OCI-LY7 (cell line): ENCODE measurements at regions not wholly inside any gene's neighbourhood (a gene's known extent, or its start where the extent isn't known, plus 50 kb on each side); places are given as distances from the start of the nearest gene placed in this dataset.
"Not testable (repeated sequence)": the region's sequence is repeated elsewhere in the genome, so short reads cannot be mapped to it uniquely, and the experiment has no call there.

Source experiments
- BruUV-seq: library from RNA; stranded (reverse); fragments of 400-500 nt; replicated peaks from 2 replicates; lab custom pipeline; 2021; lab: Mats Ljungman, UMichigan
- CTCF ChIA-PET: fragments of 300-600 bp; sonication (Branson Sonifier 250); formaldehyde crosslinking; loops from one replicate; lab custom pipeline; 2022; ENCODE audit warnings: antibody characterized with exemption; ENCODE audit not compliant: unreplicated experiment; lab: Charles Lee
- POLR2A ChIA-PET: fragments of 300-600 bp; sonication (Branson Sonifier 250); formaldehyde crosslinking; loops from one replicate; lab custom pipeline; 2022; ENCODE audit warnings: antibody characterized with exemption; lab: Charles Lee
- DNase-seq: peaks from one replicate; pipeline ENCODE4 v3.0.0-alpha.2; 2015; ENCODE audit warnings: low spot score
- H2AFZ ChIP-seq: fragments of 200-600 bp; sonication (generic), shearing (Covaris generic); 2 replicates; pipeline ENCODE4 v1.6.1; 2014; ENCODE audit warnings: mild to moderate bottlenecking, antibody characterized with exemption, low read length, moderate library complexity
- H3K27ac ChIP-seq: fragments of 200-600 bp; sonication (generic); 2 replicates; pipeline ENCODE4 v1.5.1; 2014; ENCODE audit warnings: mixed run types, low read depth, mild to moderate bottlenecking, moderate library complexity, low read length, inconsistent platforms; ENCODE audit not compliant: poor library complexity, severe bottlenecking
- H3K36me3 ChIP-seq: fragments of 200-600 bp; sonication (generic); 2 replicates; pipeline ENCODE4 v1.6.1; 2014; ENCODE audit warnings: mild to moderate bottlenecking, antibody characterized with exemption, low read length, moderate library complexity, mixed read lengths; ENCODE audit not compliant: insufficient read depth
- H3K4me1 ChIP-seq: fragments of 200-600 bp; sonication (generic); 2 replicates; pipeline ENCODE4 v1.5.1; 2014; ENCODE audit warnings: mild to moderate bottlenecking, low read length; ENCODE audit not compliant: insufficient read depth, poor library complexity, severe bottlenecking
- H3K4me2 ChIP-seq: fragments of 200-600 bp; sonication (generic); 2 replicates; pipeline ENCODE4 v1.6.1; 2014; ENCODE audit warnings: mild to moderate bottlenecking, low read length
- H3K4me3 ChIP-seq: fragments of 200-600 bp; sonication (generic); 2 replicates; pipeline ENCODE4 v1.5.1; 2014; ENCODE audit warnings: mild to moderate bottlenecking, low read depth, low read length; ENCODE audit not compliant: poor library complexity, severe bottlenecking
- H3K79me2 ChIP-seq: fragments of 200-600 bp; sonication (generic); 2 replicates; pipeline ENCODE4 v1.6.1; 2016; ENCODE audit warnings: low read depth, mild to moderate bottlenecking, low read length, moderate library complexity, mixed read lengths; ENCODE audit not compliant: insufficient read depth
- H3K9me2 ChIP-seq: fragments of 200-600 bp; sonication (generic); 2 replicates; pipeline ENCODE4 v1.6.1; 2016; ENCODE audit warnings: mild to moderate bottlenecking, low read length, mixed read lengths; ENCODE audit not compliant: insufficient read depth
- H3K9me3 ChIP-seq: fragments of 200-600 bp; sonication (generic); 2 replicates; pipeline ENCODE4 v1.6.1; 2014; ENCODE audit warnings: mild to moderate bottlenecking, mixed run types, low read length, mixed read lengths
- H4K20me1 ChIP-seq: fragments of 200-600 bp; sonication (generic); 2 replicates; pipeline ENCODE4 v1.6.1; 2014; ENCODE audit warnings: mild to moderate bottlenecking, antibody characterized with exemption, low read length, moderate library complexity, mixed read lengths; ENCODE audit not compliant: insufficient read depth
- CTCF ChIP-seq: fragments of 200-600 bp; sonication (generic); conservative IDR thresholded peaks from 2 replicates; pipeline ENCODE4 v1.5.1; 2014; ENCODE audit warnings: mild to moderate bottlenecking, antibody characterized with exemption, low read length, moderate library complexity, mixed read lengths
- EZH2phosphoT487 ChIP-seq: fragments of 200-600 bp; sonication (generic); IDR thresholded peaks from 2 replicates; pipeline ENCODE4 v1.6.1; 2018; ENCODE audit warnings: low read depth, borderline replicate concordance, mild to moderate bottlenecking, mixed run types, antibody characterized with exemption, low read length, moderate library complexity, mixed read lengths
- intact Hi-C: fragments of 100-400 bp; cut with micrococcal nuclease; formaldehyde crosslinking; loops from one replicate; pipeline ENCODE4 v1.10.0; 2022; ENCODE audit not compliant: unreplicated experiment

- Histone ChIP-seq H3K9me3 (no peaks in the 10 kb centered on the region), H3K9me2 (no peaks in the 10 kb centered on the region), H3K4me2 (no peak overlapping the region), H3K4me3 (no peak overlapping the region), H3K4me1 (no peaks in the 10 kb centered on the region), H3K27ac (no peak overlapping the region), H4K20me1 (no peaks in the 10 kb centered on the region), H3K79me2 (no peaks in the 10 kb centered on the region), H3K36me3 (no peaks in the 10 kb centered on the region), H2AFZ (no peak overlapping the region)
- POLR2A ChIA-PET = no interaction called here
- CTCF ChIA-PET = no interaction called here
- intact Hi-C loops = no loop called here
- no peak for TF ChIP-seq CTCF
- TF ChIP-seq EZH2phosphoT487 = no peak
- BruUV-seq = no TSS peak
- DNase-seq = no peak
Measured at GRCh38 chr11:92083123-92083522, 141.5 kb upstream of the FAT3 start.

GRCh38 chr11:92082652-92083051 is 142.0 kb upstream of the FAT3 start:
- Histone ChIP-seq H4K20me1 (no peaks in the 10 kb centered on the region), H3K9me3 (no peaks in the 10 kb centered on the region), H2AFZ (no peak overlapping the region), H3K9me2 (no peaks in the 10 kb centered on the region), H3K4me3 (no peak overlapping the region), H3K4me1 (no peaks in the 10 kb centered on the region), H3K4me2 (no peak overlapping the region), H3K36me3 (no peaks in the 10 kb centered on the region), H3K79me2 (no peaks in the 10 kb centered on the region), H3K27ac (no peak overlapping the region)
- POLR2A ChIA-PET = no interaction called here
- intact Hi-C loops = no loop called here
- DNase-seq = no peak
- no TSS peak for BruUV-seq
- CTCF ChIA-PET = no interaction called here
- TF ChIP-seq CTCF (no peak), EZH2phosphoT487 (no peak)

- CTCF ChIA-PET, H3K9me2 ChIP-seq, H2AFZ ChIP-seq, H3K4me1 ChIP-seq, H4K20me1 ChIP-seq, DNase-seq, POLR2A ChIA-PET, H3K36me3 ChIP-seq, BruUV-seq, H3K9me3 ChIP-seq, intact Hi-C loops, H3K4me2 ChIP-seq, H3K4me3 ChIP-seq, H3K27ac ChIP-seq, H3K79me2 ChIP-seq: not testable (repeated sequence)
Measured at GRCh38 chr11:92074498-92074897, 150.1 kb upstream of the FAT3 start.
